ENCODE measurements at regions not wholly inside any gene's neighbourhood (a gene's known extent, or its start where the extent isn't known, plus 50 kb on each side); places are given as distances from the start of the nearest gene placed in this dataset.
A peak's percentile ranks its signal among the peaks of the same experiment; 100 is the strongest.

- Histone ChIP-seq H3K4me1 (peaks cover 30% of the 10 kb centered on the region), H3K9me3 (replicated peaks) (no peaks in the 10 kb centered on the region), H3K27ac (no peak overlapping the region), H3K4me3 (no peak overlapping the region), H3K36me3 (no peaks in the 10 kb centered on the region), H3K27me3 (no peaks in the 10 kb centered on the region)
- no peak for DNase-seq
These were observed 84.7 kb upstream of the PKDCC start for GRCh38 chr2:41962922-41963622.

- no peaks in the 10 kb centered on the region for H3K36me3 ChIP-seq
- no peak overlapping the region for H3K27ac ChIP-seq
- peaks cover 30% of the 10 kb centered on the region for H3K4me1 ChIP-seq
- no peaks in the 10 kb centered on the region for H3K9me3 ChIP-seq (replicated peaks)
- H3K27me3 ChIP-seq: no peaks in the 10 kb centered on the region
- no peak overlapping the region for H3K4me3 ChIP-seq
- DNase-seq: peak in 1 of 2 experiments; percentile 50
These were observed 83.9 kb upstream of the PKDCC start for GRCh38 chr2:41963661-41964525.

GRCh38 chr2:41965173-41965908 is 82.5 kb upstream of the PKDCC start:
- Histone ChIP-seq H3K27ac (no peak overlapping the region; the same call in 1 of the 2 replicates), H3K4me1 (peaks cover 30% of the 10 kb centered on the region), H3K9me3 (replicated peaks) (no peaks in the 10 kb centered on the region), H3K36me3 (no peaks in the 10 kb centered on the region), H3K4me3 (no peak overlapping the region), H3K27me3 (no peaks in the 10 kb centered on the region)
- DNase-seq: no peak

DNA sequence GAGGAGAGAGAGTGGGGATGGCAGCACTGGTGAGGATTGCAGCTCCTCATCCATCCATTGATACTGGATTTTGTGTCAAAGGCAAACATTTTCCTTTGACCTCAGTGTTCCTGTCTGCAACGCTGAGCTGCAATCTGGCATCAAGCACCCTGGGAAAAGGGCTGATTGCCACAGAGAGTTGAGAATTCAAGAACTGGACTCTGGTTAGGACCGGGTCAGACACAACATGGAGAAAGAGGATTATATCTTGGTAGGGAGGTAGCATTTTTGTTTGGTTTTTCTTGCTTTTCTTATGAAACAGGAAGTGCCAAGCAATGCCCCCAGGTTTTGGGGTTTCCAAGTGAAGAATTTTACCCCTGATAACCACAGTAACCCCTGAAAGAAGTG is 81.9 kb upstream of the PKDCC start:
- H3K4me3 ChIP-seq: no peak overlapping the region
- H3K27ac ChIP-seq: peak overlapping the region; percentile 52
- H3K9me3 ChIP-seq (replicated peaks): no peaks in the 10 kb centered on the region
- no peaks in the 10 kb centered on the region for H3K36me3 ChIP-seq
- peaks cover 30% of the 10 kb centered on the region for H3K4me1 ChIP-seq
- no peaks in the 10 kb centered on the region for H3K27me3 ChIP-seq
- no peak for DNase-seq

- Histone ChIP-seq H3K27me3 (no peaks in the 10 kb centered on the region), H3K9me3 (replicated peaks) (no peaks in the 10 kb centered on the region), H3K4me1 (peaks cover 30% of the 10 kb centered on the region), H3K36me3 (no peaks in the 10 kb centered on the region), H3K27ac (peak overlapping the region; percentile 52), H3K4me3 (no peak overlapping the region)
- DNase-seq: peak; percentile 96
These were observed 81.4 kb upstream of the PKDCC start for GRCh38 chr2:41966431-41966893.

DNA sequence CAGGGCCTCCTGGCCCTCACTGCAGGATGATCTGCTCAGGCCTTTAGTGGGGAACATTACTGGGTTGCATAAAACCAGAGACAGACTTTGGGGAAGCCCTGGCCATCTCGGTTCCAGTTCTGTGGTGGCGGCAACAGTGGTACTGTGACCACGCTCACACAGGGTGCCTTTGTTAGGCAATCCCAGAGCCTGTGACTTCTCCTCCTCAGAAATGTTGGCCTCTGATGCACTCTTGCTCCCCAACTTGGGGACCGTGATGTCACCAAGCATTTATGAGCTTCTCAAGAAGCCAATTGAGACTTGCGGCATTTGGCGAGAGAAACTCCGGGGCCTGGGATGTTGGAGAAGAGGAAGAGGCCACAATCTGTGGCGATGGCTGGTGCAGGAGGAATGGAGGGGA is 80.9 kb upstream of the PKDCC start:
- no peaks in the 10 kb centered on the region for H3K9me3 ChIP-seq (replicated peaks)
- no peaks in the 10 kb centered on the region for H3K36me3 ChIP-seq
- no peak for DNase-seq
- H3K27ac ChIP-seq: peak overlapping the region; percentile 52
- H3K4me1 ChIP-seq: peaks cover 30% of the 10 kb centered on the region
- H3K4me3 ChIP-seq: no peak overlapping the region
- no peaks in the 10 kb centered on the region for H3K27me3 ChIP-seq

GRCh38 chr2:41967476-41968181 is 80.2 kb upstream of the PKDCC start:
- no peaks in the 10 kb centered on the region for H3K27me3 ChIP-seq
- no peak overlapping the region for H3K4me3 ChIP-seq
- DNase-seq: no peak
- no peak overlapping the region; the same call in 1 of the 2 replicates for H3K27ac ChIP-seq
- peaks cover 30% of the 10 kb centered on the region for H3K4me1 ChIP-seq
- H3K9me3 ChIP-seq (replicated peaks): no peaks in the 10 kb centered on the region
- no peaks in the 10 kb centered on the region for H3K36me3 ChIP-seq

GRCh38 chr2:41968182-41968578 is 79.6 kb upstream of the PKDCC start:
- no peaks in the 10 kb centered on the region for H3K27me3 ChIP-seq
- H3K4me1 ChIP-seq: peaks cover 30% of the 10 kb centered on the region

GRCh38 chr2:41970988-41971660 is 76.7 kb upstream of the PKDCC start:
- no peak overlapping the region for H3K27ac ChIP-seq
- no peak overlapping the region for H3K4me3 ChIP-seq
- DNase-seq: no peak
- H3K4me1 ChIP-seq: peaks cover 19% of the 10 kb centered on the region
- H3K9me3 ChIP-seq (replicated peaks): peaks cover 2% of the 10 kb centered on the region; the same call in 1 of the 2 replicates
- H3K36me3 ChIP-seq: no peaks in the 10 kb centered on the region
- H3K27me3 ChIP-seq: no peaks in the 10 kb centered on the region

More at GRCh38 chr2:41968182-41968578, 79.6 kb upstream of the PKDCC start:
- H3K4me3 ChIP-seq: no peak overlapping the region
- no peaks in the 10 kb centered on the region for H3K9me3 ChIP-seq (replicated peaks)
- DNase-seq: no peak
- no peak overlapping the region for H3K27ac ChIP-seq
- no peaks in the 10 kb centered on the region for H3K36me3 ChIP-seq

GRCh38 chr2:41972179-41972578 is 75.6 kb upstream of the PKDCC start:
- Histone ChIP-seq H3K27me3 (no peaks in the 10 kb centered on the region), H3K4me3 (no peak overlapping the region), H3K27ac (no peak overlapping the region), H3K9me3 (replicated peaks) (peaks cover 3% of the 10 kb centered on the region; the same call in 1 of the 2 replicates), H3K4me1 (peaks cover 10% of the 10 kb centered on the region), H3K36me3 (no peaks in the 10 kb centered on the region)
- no peak for DNase-seq

- H3K27me3 ChIP-seq: no peaks in the 10 kb centered on the region
- H3K27ac ChIP-seq: no peak overlapping the region
- no peak overlapping the region for H3K4me3 ChIP-seq
- no peaks in the 10 kb centered on the region for H3K36me3 ChIP-seq
- peaks cover 3% of the 10 kb centered on the region; the same call in 1 of the 2 replicates for H3K9me3 ChIP-seq (replicated peaks)
- no peak for DNase-seq
- H3K4me1 ChIP-seq: peaks cover 9% of the 10 kb centered on the region; the same call in 1 of the 2 replicates
These were observed 75.0 kb upstream of the PKDCC start for GRCh38 chr2:41972819-41973218.

DNA sequence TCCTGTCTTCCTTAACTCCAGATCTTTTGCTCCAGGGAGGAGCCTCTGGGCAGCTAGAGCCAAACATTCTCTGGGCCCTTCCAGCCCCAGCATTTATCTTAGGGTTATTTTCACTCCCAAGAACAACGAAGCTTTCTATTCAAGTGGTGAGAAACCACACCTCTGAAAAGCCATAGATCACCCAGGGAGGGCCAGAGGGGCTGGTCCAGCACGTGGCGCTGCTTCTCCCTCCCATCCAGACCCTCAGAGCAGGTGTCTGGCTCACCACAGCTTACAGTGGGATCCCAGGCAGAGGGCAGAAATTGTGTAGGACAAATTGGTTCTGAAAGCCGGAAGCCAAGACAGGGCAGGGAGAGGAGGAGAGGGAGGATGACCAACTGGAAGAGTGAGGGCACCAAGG is 74.0 kb upstream of the PKDCC start:
- Histone ChIP-seq H3K4me1 (peaks cover 9% of the 10 kb centered on the region; the same call in 1 of the 2 replicates), H3K4me3 (no peak overlapping the region), H3K27me3 (no peaks in the 10 kb centered on the region), H3K27ac (no peak overlapping the region), H3K9me3 (replicated peaks) (peaks cover 3% of the 10 kb centered on the region; the same call in 1 of the 2 replicates), H3K36me3 (no peaks in the 10 kb centered on the region)
- peak; percentile 65 to 82 for DNase-seq

- H3K4me1 ChIP-seq: peaks cover 7% of the 10 kb centered on the region; the same call in 1 of the 2 replicates
- no peak overlapping the region for H3K27ac ChIP-seq
- H3K9me3 ChIP-seq (replicated peaks): no peaks in the 10 kb centered on the region
- H3K4me3 ChIP-seq: no peak overlapping the region
- no peak for DNase-seq
- H3K36me3 ChIP-seq: no peaks in the 10 kb centered on the region
- no peaks in the 10 kb centered on the region for H3K27me3 ChIP-seq
These were observed 66.4 kb upstream of the PKDCC start for GRCh38 chr2:41981417-41981816.
